NCI-H1436 treated with DMSO at 0.1 percent for 48 hours (cell line): ENCODE measurements at regions not wholly inside any gene's neighbourhood (a gene's known extent, or its start where the extent isn't known, plus 50 kb on each side); places are given as distances from the start of the nearest gene placed in this dataset.
"Not testable (repeated sequence)": the region's sequence is repeated elsewhere in the genome, so short reads cannot be mapped to it uniquely, and the experiment has no call there.

Experiments used
- DNase-seq: peaks from one replicate; lab custom pipeline; 2025; lab: John Stamatoyannopoulos, UW

DNA sequence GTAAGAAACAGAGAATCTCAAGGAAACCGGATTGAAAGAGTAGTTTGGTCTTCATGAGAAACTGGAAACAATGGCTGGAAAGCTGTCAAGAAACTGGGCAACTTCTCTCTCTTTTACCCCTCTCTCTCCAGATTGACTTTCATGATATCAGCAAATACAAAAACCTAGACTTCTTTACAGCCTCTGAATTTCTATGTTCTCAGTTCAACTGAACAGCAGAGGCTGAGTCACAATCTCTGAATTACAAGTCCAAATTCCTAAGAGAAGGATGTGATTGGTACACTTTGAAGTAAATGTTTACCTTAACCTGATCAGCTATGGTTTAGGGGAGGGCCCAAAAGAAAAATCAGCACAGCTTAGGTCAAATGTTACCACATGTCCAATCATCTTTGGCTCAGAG is 974.9 kb downstream of the RPA4 start:
- no peak for DNase-seq

DNA sequence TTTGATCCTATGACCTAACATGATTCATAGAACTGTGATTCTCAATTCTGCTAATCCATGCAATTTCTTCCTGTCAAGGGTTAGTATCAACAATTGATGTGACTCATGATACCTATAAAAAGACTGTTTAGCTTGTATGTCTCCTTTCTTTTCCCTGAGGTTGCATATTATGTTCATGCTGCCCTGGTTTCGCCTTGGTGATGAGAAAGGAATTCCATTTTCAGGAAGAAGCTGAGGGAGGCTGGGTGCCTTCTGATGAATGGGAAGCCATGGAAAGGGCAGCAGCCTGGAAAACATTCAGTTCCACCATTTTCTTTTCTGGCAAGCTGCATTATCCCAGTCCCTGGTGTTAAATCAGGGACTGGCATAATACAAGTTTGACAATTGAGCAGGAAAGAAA is 976.5 kb downstream of the RPA4 start:
- DNase-seq = no peak

DNA sequence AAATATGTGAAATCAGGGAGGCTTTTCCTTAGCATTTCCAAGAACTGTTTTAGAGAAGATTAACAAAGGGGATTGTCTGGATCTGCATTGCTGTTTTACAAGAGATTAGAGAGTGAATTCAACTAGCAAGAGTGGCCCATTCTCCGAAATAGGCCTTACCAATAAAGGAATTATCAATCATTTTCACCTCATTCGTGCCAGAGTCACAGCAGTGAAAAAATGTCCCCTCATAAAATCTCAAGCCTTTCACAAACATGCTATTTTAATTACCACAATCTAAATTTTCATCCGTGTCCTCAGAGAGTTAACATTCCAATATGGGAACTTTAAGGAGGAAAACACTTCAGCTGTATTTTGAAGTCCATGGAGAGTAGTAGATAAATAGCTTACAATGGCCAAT is 979.6 kb downstream of the RPA4 start:
- no peak for DNase-seq

DNA sequence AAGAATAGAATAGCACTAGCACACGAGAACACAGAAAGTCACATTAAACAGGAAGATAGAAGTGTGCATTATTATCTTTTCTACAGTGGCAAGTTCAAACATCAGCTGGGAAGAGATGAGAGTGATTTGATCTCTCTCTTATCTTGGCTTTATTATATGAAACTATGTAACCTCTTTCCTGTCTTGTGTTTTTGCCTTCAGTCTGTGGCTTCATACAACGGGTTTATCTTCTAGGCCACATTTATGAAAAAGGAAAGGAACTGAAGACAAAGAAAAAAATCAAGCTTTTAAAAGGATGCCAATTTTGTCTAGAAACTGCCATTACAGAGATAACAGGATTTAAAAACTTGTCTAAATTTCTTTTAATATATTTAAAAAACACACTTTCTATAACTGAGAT is 983.6 kb downstream of the RPA4 start:
- DNase-seq = no peak

DNA sequence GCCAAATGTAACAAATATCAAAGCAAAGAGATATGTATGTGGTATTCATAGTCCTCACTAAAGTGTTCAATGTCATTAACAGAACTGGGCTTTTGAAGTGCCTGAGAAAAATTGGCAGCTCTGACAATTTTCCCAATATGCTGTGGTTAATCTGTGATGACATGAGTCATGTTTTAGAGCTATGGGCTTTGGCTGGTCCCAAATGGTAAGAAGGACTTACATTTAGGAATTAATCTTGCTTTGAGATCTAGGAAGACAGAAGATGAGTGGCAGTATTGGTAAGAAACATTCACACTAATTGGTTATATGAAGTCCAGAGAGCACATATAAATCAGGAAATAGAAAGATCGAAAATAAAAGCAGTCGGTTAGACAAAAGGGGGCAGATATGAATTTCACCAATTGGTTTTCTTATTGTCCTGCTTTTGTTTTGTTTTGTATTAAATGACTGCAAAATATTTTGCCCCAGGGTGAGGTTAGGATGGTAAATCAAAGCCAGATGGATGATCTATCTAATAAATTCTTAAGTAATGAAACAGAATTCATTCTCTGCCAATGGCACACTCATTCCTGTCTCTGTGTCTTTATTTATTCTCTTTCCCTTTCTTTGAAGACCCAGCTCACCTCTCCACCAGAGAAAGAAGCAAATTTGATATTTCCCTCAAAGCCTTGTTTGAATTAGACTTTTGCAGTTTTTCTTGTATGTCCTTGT is 993.1 kb downstream of the RPA4 start:
- no peak for DNase-seq

DNA sequence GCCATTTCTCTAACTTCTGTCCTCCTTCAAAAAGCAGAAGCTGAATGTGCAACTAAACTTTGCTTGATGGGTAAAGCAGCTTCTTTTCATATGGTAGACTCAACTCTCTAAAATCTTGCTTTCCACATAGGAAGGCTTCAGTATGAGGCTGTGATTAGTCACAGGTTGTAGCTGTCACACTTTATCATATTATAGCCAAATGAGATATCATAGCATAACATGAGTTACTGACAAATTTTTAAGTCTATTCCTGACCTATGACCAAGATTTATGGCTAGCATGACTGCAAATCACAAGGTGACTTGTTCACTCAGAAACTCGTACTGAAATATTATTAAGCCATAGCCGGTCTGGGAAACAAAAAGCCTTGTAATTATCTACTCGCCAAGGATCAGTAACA is 998.6 kb downstream of the RPA4 start:
- no peak for DNase-seq

DNA sequence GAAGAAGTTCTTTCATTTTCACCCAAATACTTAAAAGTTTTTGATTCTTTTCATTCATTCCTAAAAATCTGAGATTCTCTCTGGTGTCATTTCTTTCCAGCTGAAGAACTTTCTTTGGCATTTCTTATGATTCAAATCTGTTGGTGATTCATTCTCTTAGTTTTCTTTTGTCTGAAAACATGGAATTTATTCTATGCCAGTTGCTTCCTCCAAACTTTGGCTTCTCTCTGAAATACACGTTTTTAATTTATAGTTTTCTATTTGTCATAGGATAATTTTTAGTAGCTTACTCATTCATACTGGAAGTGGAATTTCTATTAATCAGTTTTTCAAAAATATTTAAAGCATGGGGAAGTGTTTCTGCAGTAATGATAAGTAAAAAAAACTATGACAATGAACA is 1012.0 kb downstream of the RPA4 start:
- no peak for DNase-seq

DNA sequence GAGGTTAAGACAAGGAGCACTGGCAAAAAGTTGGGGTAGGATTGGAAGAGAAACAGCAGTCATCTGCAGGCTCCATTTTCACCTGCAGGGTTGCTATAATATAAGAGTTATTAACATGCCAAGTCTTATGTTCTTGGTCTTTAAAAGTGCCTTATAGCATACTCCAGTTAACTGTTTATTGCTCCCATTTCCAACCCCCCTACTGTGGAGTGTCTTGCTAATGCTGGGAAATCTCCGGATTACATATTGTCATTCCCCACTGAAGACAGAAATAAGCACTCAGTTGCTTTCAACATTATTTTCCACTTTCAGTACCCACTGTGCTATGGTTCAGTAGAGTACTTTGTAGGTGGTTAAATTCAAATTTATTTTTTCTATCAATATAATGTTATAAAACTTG is 1014.3 kb downstream of the RPA4 start:
- DNase-seq = no peak

DNA sequence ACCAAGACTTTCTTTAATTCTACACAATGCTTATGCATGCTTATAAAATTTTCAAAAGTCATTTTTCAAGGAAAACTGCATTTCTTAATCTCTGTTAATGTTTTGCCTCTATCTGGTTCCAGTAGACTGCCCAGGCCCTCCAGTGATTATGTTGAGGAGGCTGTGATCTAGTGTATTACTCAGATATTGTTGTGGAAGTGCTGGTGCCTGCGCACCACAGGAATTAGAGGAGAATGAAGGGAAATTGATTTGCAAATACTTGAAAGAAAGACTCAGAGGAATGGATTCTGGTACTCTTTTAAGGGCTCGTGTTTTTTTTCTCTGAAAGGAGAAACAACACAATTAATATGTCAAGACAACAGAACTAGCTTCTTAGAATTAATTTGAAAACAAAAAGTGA is 1015.1 kb downstream of the RPA4 start:
- DNase-seq = no peak

DNA sequence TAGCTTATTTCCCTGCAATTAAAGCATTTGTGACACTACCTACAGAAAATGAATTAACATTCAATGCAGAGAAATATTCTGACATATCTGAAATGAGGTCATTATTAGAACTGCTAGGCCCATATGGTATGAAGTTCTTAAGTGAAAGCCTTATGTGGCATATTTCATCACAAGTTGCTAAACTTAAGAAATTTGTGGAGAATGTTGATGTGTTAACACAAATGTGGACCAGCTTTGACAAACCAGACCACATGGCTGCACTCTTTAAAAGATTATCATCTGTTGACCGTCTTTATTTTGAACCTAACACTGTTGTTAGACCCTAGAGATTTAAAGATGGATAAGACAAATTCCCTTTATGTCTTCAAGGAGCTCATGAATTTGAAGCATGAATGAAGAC is 1024.1 kb downstream of the RPA4 start:
- DNase-seq = no peak

DNA sequence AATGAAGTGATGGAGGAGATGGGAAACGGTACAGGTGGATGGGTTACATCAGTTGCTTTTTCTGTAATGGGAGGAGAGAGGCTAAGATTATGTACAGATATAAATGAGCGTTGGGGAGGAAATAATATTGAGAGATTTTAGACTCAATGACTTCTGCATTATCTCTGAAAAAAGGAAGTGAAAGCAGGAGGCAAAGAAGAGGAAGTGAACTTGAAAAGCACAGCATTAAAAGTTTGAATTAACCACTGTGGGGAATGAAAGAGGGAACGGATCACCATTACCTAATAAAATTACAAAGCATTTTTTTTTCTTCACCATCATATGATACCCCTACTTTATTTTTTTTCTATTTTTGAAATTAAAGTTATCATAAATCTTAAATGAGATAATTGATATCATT is 1025.5 kb downstream of the RPA4 start:
- no peak for DNase-seq

DNA sequence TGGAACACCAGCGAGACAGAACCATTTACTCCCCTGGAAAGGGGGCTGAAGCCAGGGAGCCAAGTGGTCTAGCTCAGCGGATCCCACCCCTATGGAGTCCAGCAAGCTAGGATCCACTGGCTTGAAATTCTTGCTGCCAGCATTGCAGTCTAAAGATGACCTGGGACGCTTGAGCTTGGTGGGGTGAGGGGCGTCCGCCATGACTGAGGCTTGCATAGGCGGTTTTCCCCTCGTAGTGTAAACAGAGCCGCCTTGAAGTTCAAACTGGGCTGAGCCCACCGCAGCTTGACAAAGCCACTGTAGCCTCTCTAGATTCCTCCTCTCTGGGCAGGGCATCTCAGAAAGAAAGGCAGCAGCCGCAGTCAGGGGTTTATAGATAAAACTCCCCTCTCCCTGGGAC is 1031.7 kb downstream of the RPA4 start:
- not testable (repeated sequence) for DNase-seq

DNA sequence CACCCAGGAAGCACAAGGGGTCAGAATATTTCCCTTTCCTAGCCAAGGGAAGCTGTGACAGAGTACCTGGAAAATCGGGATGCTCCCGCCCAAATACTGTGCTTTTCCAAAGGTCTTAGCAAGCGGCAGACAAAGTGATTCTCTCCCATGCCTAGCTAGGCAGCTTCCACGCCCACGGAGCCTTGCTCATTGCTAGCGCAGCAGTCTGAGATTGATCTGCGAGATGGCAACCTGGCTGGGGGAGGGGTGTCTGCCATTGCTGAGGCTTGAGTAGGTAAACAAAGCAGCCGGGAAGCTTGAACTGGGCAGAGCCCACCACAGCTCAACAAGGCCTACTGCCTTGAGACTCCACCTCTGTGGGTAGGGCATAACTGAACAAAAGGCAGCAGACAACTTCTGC is 1037.5 kb downstream of the RPA4 start:
- not testable (repeated sequence) for DNase-seq

DNA sequence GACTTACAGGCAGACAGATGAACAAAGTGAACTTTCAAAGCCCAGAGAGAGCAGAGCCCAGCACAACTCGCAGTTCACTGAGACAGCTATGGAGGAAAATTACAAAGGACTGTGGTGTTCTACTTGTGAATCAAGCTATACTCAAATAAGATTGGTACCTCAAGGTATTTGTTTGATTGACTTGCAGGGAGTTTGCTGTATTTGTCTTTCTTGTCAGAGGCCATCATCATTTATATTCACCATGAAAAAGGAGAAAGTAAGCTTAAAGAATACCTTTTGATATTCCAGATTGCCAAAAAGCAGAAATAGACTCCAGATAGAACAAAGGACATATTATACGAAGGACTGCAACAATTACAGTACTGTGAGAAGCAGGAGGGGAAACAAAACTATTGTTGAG is 1047.9 kb downstream of the RPA4 start:
- no peak for DNase-seq

DNA sequence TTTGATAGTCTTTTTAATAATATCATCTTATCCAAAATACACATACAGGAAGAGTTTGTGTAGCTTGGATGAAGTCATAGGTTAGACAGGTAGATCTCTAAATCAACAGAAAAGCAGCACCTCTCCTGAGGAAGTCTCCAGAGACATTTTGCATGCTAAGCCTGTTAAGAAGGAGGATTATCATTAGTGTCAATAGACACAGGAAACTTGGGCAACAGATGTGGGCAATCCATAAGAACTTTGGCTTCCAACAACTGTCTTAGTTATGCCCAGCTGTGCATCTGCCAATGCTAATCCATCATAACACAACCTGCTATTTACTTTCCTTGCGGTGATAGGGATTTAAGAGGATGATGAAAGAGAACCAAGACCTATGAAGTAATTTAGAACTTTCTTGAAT is 1052.6 kb downstream of the RPA4 start:
- DNase-seq = no peak

DNA sequence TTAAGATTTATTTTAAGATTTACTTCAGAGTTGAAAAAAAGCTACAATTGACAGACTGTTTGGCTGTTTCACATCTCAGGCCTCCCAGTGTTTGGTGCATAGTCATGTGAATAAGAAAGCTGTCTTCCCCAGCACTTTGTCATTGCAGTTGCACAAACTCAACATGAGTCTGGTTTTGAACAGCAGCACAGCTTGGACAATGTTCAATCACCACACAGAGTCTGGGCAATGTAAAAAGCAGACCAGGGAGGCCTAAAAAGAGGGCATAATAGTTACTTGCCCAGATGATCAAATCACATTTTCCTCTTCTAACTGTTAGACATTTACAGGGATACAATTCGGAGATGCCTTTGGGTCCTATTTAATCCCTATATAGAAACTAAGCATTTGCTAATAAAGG is 1055.0 kb downstream of the RPA4 start:
- no peak for DNase-seq

DNA sequence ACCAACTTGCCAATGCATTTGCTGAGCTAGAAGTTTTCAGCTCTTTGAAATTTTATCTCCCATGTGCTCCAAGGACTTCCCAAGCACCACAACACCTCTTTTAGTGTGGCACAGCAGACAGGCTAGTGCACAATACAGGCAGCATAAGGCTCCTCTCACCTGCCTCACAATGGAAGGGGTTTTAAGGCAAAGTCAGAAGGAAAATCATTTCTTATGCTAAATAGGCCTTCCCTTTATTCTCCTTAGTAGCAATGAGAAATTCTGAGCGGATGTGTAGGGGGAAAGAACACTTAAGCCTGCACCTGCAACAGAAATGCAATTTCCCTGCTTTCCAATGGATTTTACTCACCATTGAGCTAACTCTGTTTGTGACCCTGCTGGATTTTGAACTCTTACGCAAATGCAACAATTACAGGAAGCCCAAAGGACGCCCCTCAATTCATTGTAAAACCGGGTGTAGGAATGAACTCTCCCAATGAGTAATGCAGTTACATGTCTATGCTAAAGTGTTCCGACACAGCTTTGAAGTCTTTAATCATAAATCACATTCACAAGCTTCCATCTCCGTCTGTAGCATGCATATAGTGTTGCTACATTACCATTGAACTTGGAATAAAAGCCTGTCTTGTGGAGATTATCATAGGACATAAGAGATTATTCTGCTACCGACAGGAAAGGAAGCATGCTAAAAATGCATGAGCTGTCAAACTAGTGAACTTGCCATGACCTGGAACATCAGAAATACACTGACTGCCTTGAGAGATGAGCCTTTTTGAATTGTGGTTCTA is 1084.9 kb downstream of the RPA4 start:
- no peak for DNase-seq

DNA sequence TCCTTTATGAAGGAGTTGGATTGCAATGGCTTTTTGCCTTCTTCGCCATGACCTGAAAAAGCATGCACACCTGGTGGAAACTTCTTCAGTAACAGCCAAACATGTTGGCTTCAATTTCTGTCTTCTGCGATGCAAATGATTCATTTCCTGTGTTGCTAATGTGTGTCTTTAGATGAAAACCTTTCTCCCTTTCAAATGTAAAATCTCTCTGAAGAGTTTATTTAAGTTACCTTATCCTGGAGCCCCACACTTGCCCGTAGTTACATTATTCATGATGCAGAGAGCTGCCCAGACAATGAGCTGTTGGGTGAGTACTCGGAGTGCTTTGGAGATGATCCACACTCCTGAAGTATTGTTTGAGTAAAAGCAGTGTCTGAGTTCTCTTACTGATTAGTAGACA is 1100.9 kb downstream of the RPA4 start:
- no peak for DNase-seq

DNA sequence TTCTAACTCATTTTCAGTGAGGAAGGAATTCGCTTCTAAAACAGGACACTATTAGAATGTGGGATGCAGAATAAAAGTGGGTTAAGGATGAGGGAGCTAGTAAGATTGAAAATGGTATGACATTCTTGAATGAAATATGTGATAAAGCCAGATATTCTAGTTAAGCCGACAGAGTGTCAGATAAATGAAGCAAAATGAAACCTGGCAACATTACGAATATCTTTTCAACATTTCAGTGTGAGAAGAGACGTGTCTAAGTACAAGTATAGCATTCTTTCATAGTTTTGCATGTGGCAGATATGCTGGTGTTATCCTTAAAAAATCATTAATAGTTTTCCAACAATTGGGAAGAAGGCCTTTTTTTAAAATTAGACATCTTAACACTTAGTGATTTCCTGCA is 1101.4 kb downstream of the RPA4 start:
- DNase-seq = no peak

DNA sequence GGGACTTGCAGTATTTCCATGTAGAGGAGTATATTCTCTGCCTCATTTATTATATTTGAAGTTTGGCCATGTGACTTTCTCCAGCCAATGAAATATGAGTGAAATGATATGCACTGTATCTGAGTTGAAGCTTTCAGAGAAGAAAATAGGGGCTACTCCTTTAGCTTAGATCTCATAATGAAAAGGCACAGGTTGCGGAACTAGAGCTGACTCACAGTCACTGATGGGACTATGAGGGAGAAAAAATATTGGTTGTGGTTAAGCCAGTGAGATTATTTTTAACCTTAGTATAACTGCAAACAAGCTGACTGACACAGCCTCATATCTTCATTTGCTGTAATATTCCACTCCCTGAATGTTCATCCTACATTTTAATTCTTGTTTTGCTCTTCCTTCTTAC is 1104.3 kb downstream of the RPA4 start:
- DNase-seq = no peak

DNA sequence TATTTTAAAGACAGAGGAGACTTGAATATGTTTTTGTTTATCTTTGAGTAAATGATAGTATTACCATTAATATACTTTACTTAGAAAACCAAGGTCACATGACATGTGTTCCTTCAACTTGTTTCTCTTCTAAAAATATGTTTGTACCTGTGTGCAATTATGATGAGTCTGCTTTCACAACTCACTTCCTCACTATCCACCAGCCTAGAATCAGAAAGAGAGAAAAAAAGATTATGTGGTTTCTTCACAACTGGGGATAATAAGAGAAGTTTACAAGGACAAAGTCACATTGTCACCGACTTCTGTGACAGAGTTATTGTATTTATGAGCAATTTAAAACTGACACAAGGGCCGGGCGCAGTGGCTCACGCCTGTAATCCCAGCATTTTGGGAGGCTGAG is 1112.1 kb downstream of the RPA4 start:
- DNase-seq = no peak

DNA sequence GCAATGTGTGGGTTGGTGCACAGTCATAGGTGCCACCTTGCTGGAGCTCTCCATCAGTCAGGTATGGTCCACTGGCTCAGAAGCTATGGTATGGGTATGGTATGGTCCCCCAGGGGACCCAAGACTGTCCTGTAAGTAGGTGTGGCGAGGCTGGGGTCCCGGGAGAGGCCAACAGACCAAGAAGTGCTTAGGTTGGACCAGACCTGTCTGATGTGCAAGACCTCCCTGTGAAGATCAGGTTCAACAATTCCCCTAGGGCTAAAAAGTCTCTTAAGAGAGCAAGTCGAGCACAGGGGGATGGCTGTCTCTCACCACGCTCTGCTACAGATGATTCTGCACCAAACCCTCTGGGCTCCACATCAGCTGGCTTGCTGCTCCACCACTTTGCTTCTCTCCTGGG is 1145.0 kb downstream of the RPA4 start:
- no peak for DNase-seq

DNA sequence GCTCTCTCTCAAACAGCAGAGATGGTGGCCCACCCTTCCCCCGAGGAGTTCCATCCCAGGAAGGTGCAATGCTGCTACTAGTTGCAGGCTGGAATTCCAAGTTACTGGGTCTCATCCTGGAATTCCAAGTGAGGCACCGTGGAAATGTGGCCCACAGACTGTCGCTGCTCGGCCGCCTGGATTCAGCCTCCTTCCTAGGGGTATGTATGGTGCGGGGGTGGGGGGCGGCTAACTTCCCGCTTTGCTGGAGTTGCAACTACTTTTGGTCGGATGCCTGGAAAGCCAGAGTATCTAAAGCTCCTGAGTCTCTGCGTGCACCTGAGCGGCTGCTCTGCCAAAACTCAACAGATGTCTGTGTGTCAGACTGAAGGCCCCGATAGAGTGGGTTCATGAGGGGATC is 1146.2 kb downstream of the RPA4 start:
- DNase-seq = no peak

DNA sequence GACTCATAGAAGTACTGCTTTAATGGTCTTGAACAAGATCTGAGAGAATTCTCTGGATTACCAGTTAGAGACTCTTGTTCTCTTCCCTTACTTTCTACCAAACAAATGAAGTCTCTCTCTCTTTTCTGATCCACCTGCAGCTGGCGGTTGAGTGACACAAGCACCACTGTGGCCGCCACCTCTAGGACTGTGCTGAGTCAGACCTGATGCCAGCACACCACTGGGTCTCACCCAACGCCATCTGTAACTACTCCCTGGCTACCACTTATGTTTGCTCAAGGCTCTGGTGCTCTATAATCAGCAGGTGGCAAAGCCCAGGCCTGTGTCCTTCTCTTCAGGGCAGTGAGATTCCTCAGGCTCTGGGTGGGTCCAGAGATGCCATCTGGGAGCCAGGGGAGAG is 1173.5 kb downstream of the RPA4 start:
- no peak for DNase-seq
